ENCODE measurements at regions not wholly inside any gene's neighbourhood (a gene's known extent, or its start where the extent isn't known, plus 50 kb on each side); places are given as distances from the start of the nearest gene placed in this dataset.

- H3K4me3 Mint-ChIP-seq = no peak overlapping the region
- H3K36me3 ChIP-seq = no peaks in the 10 kb centered on the region
- no peaks in the 10 kb centered on the region for H4K20me1 ChIP-seq (ENCODE audit: low read depth)
- H3K4me3 ChIP-seq = no peak overlapping the region
- no peaks in the 10 kb centered on the region for H3K79me2 ChIP-seq (ENCODE audit: low read depth)
- H3K27me3 ChIP-seq = no peaks in the 10 kb centered on the region
- H3K9me3 ChIP-seq (ENCODE audit: low read depth) = no peaks in the 10 kb centered on the region
- H3F3A ChIP-seq (ENCODE audit: low read depth) = no peaks in the 10 kb centered on the region
- no peaks in the 10 kb centered on the region for H3K36me3 Mint-ChIP-seq
- no peaks in the 10 kb centered on the region for H3K4me1 ChIP-seq
- TF ChIP-seq EZH2 (IDR thresholded peaks at IDR 0.05) (no peak), EZH2phosphoT487 (IDR thresholded peaks at IDR 0.05) (no peak)
- TF ChIP-seq, protein P1, sequence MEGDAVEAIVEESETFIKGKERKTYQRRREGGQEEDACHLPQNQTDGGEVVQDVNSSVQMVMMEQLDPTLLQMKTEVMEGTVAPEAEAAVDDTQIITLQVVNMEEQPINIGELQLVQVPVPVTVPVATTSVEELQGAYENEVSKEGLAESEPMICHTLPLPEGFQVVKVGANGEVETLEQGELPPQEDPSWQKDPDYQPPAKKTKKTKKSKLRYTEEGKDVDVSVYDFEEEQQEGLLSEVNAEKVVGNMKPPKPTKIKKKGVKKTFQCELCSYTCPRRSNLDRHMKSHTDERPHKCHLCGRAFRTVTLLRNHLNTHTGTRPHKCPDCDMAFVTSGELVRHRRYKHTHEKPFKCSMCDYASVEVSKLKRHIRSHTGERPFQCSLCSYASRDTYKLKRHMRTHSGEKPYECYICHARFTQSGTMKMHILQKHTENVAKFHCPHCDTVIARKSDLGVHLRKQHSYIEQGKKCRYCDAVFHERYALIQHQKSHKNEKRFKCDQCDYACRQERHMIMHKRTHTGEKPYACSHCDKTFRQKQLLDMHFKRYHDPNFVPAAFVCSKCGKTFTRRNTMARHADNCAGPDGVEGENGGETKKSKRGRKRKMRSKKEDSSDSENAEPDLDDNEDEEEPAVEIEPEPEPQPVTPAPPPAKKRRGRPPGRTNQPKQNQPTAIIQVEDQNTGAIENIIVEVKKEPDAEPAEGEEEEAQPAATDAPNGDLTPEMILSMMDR (IDR thresholded peaks at IDR 0.05) = no peak
- H3K27ac ChIP-seq = no peak overlapping the region
- no peaks in the 10 kb centered on the region for H3K9me3 Mint-ChIP-seq
- no peak overlapping the region for H2AFZ ChIP-seq (replicated peaks)
- H3K9ac ChIP-seq = no peak overlapping the region
- no peaks in the 10 kb centered on the region for H3K27me3 Mint-ChIP-seq (ENCODE audit: insufficient read depth, low read depth)
- no peak for DNase-seq (ENCODE audit: low spot score)
- H3K4me2 ChIP-seq = no peak overlapping the region
- H3K4me1 Mint-ChIP-seq = peaks cover 3% of the 10 kb centered on the region
- no peak overlapping the region for H3K27ac Mint-ChIP-seq
These were observed 300.7 kb upstream of the PDGFD start for GRCh38 chr11:104464691-104465090.

DNA sequence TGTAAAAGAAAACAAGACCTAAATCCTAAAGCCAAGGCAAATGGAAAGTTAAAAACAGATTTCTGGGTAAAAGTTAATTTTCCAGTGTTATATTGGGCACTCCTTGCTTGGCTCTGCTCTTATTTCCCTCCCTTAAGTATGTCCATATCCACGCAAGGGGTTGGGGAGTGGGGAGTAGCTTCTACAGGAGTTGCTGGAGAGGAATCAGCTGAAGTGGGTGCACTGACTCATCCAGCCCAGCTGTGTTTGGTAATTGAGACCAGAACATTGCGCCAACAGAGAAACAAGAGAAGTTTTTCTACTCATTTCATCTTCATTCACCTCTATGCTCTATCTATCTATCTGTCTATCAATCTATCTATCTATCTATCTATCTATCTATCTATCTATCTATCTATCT lies 298.4 kb upstream of the PDGFD start:
- no peaks in the 10 kb centered on the region for H3F3A ChIP-seq (ENCODE audit: low read depth)
- TF ChIP-seq, protein P1 (IDR thresholded peaks at IDR 0.05) = no peak
- TF ChIP-seq EZH2 (IDR thresholded peaks at IDR 0.05) = no peak
- no peak for TF ChIP-seq EZH2phosphoT487 (IDR thresholded peaks at IDR 0.05)
- Mint-ChIP-seq H3K36me3 (no peaks in the 10 kb centered on the region), H3K27ac (no peak overlapping the region), H3K27me3 (ENCODE audit: insufficient read depth, low read depth) (no peaks in the 10 kb centered on the region), H3K4me1 (peaks cover 3% of the 10 kb centered on the region), H3K4me3 (no peak overlapping the region), H3K9me3 (no peaks in the 10 kb centered on the region)
- no peaks in the 10 kb centered on the region for H3K79me2 ChIP-seq (ENCODE audit: low read depth)
- no peaks in the 10 kb centered on the region for H3K36me3 ChIP-seq
- no peak for DNase-seq (ENCODE audit: low spot score)
- no peak overlapping the region for H3K27ac ChIP-seq
- no peaks in the 10 kb centered on the region for H3K9me3 ChIP-seq (ENCODE audit: low read depth)
- no peak overlapping the region for H3K4me3 ChIP-seq
- H3K9ac ChIP-seq = no peak overlapping the region
- no peaks in the 10 kb centered on the region for H3K4me1 ChIP-seq
- H2AFZ ChIP-seq (replicated peaks) = no peak overlapping the region
- H3K27me3 ChIP-seq = no peaks in the 10 kb centered on the region
- no peak overlapping the region for H3K4me2 ChIP-seq
- H4K20me1 ChIP-seq (ENCODE audit: low read depth) = no peaks in the 10 kb centered on the region

DNA sequence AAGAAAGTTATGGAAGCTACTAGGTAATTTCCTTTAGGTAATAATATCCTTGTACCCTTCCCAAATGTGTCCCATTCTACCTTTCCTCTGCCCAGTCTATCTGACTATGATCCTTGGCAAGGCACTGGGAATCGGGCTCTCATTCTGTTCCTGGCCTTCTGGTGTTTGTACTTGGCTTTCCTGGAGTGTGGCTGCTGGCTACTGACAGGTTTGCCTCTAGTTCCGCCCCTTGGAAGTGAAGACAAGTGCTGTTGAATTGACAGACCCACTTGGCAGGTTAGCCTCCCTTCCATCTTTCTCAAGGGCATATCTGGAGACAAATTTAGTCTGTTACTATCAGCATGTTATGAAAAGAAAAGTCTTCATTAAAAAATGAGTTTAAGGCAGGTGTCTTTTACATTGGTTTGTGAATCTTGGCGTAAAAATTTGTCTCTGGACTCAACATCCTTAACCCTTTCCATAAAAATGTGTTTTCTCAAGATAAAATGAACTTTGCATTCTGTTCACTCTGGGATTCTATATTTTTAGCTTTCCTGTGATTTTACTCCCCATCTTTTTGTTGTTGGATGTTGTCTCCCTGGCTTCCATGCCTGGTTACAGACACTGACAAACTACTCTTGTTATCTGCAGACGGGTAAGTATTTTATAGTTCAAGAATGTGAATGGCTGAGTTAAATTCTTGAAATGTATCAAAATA lies 287.4 kb upstream of the PDGFD start:
- no peaks in the 10 kb centered on the region for H3K36me3 Mint-ChIP-seq
- H3K27ac Mint-ChIP-seq = no peak overlapping the region
- H4K20me1 ChIP-seq (ENCODE audit: low read depth) = no peaks in the 10 kb centered on the region
- TF ChIP-seq EZH2 (IDR thresholded peaks at IDR 0.05) (no peak), EZH2phosphoT487 (IDR thresholded peaks at IDR 0.05) (no peak)
- TF ChIP-seq, protein P1 (IDR thresholded peaks at IDR 0.05) = no peak
- H3K4me2 ChIP-seq = no peak overlapping the region
- H3K27me3 ChIP-seq = no peaks in the 10 kb centered on the region
- H3K9ac ChIP-seq = no peak overlapping the region
- H3K36me3 ChIP-seq = no peaks in the 10 kb centered on the region
- H2AFZ ChIP-seq (replicated peaks) = no peak overlapping the region
- no peak overlapping the region for H3K4me3 ChIP-seq
- H3K27me3 Mint-ChIP-seq (ENCODE audit: insufficient read depth, low read depth) = peaks cover 2% of the 10 kb centered on the region
- H3K4me1 ChIP-seq = no peaks in the 10 kb centered on the region
- no peaks in the 10 kb centered on the region for H3K79me2 ChIP-seq (ENCODE audit: low read depth)
- H3K27ac ChIP-seq = no peak overlapping the region
- H3K4me1 Mint-ChIP-seq = no peaks in the 10 kb centered on the region
- no peak for DNase-seq (ENCODE audit: low spot score)
- H3F3A ChIP-seq (ENCODE audit: low read depth) = no peaks in the 10 kb centered on the region
- no peaks in the 10 kb centered on the region for H3K9me3 Mint-ChIP-seq
- H3K9me3 ChIP-seq (ENCODE audit: low read depth) = no peaks in the 10 kb centered on the region
- H3K4me3 Mint-ChIP-seq = no peak overlapping the region
